GM21576 (cell line): ENCODE measurements at regions not wholly inside any gene's neighbourhood (a gene's known extent, or its start where the extent isn't known, plus 50 kb on each side); places are given as distances from the start of the nearest gene placed in this dataset.
"Not testable (repeated sequence)": the region's sequence is repeated elsewhere in the genome, so short reads cannot be mapped to it uniquely, and the experiment has no call there.

Experiments
- ATAC-seq: cut with Tn5 transposase; IDR thresholded peaks from one replicate; pipeline ENCODE4 v1.9.1; 2021; ENCODE audit warnings: mild to moderate bottlenecking, moderate library complexity; ENCODE audit not compliant: unreplicated experiment

DNA sequence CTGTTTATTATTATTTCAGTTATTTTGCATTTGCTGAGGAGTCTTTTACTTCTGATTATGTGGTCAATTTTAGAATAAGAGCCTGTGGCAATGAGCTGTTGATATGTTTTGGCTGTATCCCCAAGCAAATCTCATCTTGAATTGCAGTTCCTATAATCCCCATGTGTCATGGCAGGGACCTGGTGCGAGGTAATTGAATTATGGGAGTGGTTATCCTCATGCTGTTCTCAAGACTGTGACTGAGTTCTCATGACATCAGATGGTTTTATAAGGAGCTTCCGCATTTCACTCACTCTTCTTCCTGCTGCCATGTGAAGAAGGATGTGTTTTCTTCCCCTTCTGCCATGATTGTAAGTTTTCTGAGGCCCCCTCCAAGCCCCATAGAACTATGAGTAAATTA is 114.9 kb upstream of the SLCO6A1 start:
- ATAC-seq: no peak

GRCh38 chr5:102617191-102618187 is 118.7 kb upstream of the SLCO6A1 start:
- no peak for ATAC-seq

GRCh38 chr5:102622262-102622661 is 123.5 kb upstream of the SLCO6A1 start:
- ATAC-seq: no peak

DNA sequence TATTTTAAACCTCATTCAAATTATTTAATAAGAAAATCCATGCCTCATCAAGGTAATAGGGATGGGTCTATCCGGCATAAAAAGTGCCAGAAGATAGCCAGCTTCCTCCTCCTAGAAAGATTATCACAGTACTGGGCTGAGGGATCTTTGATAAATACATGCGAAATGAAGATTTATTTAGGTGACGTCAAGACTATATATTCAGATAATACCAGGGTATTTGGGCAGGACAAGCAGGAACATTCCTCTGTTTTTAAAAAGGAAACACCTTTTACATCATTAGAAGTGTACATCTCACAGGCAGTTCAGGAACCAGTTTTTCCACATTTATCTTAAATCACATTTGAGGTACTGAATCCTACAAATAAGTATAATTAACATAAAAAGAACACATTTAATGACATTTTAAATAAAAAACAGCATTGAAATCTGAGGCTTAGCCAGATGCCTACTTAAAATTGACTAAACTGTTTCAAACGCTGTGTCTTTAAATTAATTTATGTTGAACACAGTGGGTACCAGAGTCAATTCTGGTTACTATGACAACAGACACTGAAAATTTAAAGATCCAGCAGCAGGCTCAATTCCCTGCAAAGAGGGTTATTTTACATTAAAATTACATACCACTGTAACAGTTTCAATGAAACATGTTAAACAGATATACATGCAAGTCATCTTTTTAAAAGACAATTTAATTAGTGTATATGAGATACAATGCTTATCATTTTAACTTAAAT is 124.7 kb upstream of the SLCO6A1 start:
- no peak for ATAC-seq

- ATAC-seq: no peak
These were observed 125.6 kb upstream of the SLCO6A1 start for GRCh38 chr5:102624405-102624804.

DNA sequence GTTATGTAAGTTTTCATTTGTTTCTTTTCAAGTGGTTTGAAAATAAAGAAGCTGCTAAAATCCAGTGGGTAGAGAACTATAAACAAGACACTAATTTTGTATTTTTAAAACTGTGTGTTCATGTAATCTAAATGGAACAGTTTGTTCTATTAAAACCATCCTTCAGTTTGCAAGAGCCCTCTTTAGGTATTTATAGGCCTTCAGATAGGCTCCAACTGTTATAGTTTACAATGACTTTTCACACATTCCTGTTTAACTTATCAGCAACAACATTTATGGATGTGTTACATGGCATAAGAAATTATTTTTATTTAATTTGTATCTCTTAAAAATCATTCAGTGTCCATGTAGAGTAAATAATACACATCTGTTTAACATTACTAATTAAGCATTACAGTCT is 126.7 kb upstream of the SLCO6A1 start:
- ATAC-seq: no peak

DNA sequence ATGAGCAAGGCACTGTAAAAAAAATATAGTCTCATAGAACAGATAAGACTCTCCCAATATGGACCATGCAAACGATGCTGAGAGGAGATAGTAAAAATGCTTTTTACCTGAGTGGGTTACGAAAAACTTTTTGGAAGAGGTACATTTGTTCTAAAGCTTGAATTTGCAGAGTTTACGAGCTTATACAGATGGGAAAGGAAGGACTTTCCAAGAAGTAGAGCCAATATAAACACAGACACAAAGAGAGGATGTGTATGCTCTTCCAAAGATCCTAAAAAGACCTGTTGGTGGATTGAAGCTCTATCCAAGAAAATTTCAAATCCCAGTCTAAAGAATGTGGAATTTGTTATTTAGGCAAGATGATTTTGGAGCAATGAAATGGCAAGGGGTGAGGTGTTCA is 127.1 kb upstream of the SLCO6A1 start:
- ATAC-seq: no peak

DNA sequence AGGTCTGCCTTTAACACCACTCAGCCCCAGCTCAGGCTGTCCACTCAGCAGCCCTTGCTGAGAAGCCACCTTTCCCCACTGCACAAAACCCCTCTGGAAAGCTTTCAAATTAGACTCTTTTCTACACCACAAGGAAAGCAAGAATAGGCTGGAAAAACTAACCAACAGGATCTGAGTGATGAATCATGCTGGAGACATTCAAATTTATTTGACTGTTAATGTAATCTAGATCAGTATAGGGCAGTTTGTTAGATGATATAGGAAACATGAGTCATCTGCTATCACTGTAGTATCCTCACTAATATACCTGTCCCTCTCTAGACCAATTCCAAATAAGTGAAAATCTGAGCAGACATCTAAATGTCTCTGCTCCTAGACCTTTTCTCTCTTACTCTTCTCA is 127.8 kb upstream of the PAM start:
- no peak for ATAC-seq

GRCh38 chr5:102628441-102629175 is 126.5 kb upstream of the PAM start:
- no peak for ATAC-seq

GRCh38 chr5:102629827-102630605 is 125.1 kb upstream of the PAM start:
- ATAC-seq: no peak

- not testable (repeated sequence) for ATAC-seq
These were observed 119.7 kb upstream of the PAM start for GRCh38 chr5:102635399-102635798.

DNA sequence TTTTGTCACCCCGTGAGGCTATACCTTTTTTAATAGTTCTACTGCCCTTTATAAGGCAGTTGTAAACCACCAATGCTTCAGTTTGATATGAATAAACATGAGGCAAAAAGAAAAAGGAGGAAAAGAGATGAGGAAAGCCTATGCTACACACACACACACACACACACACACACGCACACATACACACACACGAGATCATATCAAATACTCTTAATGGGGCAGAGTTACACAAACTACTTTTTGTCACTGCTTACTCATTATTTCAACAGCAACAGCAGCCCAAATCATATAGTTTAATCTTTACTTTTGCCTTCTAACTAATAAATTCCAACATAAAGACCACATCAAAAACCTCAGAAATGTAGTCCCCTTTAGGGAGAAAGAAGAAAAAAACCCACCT is 116.8 kb upstream of the PAM start:
- ATAC-seq: no peak

DNA sequence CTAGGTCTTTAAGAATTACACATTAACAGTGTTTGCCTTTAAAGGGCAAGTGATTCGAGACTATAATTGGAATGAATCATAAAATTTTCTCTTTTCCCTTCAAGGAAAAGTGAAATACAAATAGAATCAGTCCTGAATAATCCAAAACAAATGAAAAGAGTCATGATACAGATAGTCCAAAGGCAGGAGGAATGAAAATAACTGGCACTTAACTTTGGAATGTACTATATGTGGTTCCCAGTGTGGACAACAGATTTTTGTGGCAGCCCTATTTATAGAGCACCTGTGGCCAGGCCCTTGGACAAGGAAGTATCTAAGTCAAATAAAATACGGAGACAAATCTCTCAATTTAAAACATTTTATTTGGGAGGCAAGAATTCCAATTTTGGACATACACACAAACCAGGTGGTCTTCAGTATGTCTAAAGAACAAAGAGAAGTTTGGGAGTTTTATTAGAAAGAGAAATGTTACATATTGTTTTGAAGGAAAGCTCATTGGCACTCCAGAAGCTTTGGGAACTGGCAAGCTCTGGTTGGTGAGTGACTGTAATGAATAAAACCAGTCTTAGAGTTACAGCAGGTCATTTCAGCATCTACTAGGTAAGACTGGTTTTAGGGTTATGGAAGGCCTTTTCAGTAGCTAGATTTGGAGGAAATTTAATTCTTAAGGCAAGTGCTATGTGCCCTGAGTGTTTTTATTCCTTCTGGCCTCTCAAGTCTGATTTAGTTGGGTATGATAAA is 116.0 kb upstream of the PAM start:
- ATAC-seq: no peak

DNA sequence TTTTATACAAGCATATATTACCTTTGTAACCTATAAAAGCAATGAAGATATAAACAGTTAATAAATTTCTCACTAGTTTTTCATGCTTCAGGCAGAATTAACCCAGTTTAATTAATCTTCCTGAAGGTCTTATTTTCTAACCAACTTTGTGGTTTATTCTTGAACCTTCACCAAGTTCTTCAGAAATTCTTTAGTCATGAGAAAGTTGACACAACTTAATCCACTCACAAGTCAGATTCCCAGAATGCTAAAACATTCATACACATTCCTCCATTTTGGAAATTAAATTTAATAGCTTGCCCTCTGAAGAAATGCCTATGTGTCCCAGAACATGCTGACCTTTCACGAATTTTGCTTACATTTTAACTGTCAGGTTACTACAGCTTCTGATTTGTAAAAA is 105.4 kb upstream of the PAM start:
- ATAC-seq: no peak

GRCh38 chr5:102651466-102651865 is 103.6 kb upstream of the PAM start:
- ATAC-seq: no peak

GRCh38 chr5:102654559-102655349 is 100.4 kb upstream of the PAM start:
- ATAC-seq: no peak

GRCh38 chr5:102659151-102659550 is 96.0 kb upstream of the PAM start:
- no peak for ATAC-seq

GRCh38 chr5:102660111-102660510 is 95.0 kb upstream of the PAM start:
- no peak for ATAC-seq
